ENCODE measurements at regions not wholly inside any gene's neighbourhood (a gene's known extent, or its start where the extent isn't known, plus 50 kb on each side); places are given as distances from the start of the nearest gene placed in this dataset.

DNA sequence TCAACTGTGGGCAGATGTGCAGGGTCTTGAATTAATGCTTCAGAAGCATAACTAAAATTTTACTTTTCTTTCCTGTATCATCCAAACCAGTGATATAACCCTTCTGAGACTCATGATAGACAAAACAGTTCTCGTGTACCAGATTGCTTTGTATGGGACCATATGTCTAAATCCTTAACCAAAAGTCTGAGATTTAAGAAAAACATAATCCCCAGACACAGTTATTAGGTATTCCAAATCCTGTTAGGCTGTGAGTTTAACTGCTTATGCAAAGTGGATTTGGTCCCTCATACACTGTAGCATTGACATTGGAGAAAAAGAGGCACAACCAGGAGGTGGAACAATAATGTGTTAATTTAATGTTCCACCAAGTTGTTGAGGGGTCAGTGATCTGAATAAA is 235.0 kb downstream of the PMAIP1 start:
- in situ Hi-C loops (cut with MboI; ENCODE audit: low sequenced_read_pairs, unreplicated experiment), result no loop called here
- TF ChIP-seq CTCF (IDR thresholded peaks at IDR 0.05; ENCODE audit: borderline replicate concordance, control extremely low read depth, extremely low read depth, insufficient read depth, missing control alignments), result no peak
- DNase-seq (ENCODE audit: low spot score), result no peak

- no peak for TF ChIP-seq CTCF (IDR thresholded peaks at IDR 0.05; ENCODE audit: borderline replicate concordance, control extremely low read depth, extremely low read depth, insufficient read depth, missing control alignments)
- DNase-seq (ENCODE audit: low spot score), result no peak
- in situ Hi-C loops (cut with MboI; ENCODE audit: low sequenced_read_pairs, unreplicated experiment), result no loop called here
These were observed 230.5 kb downstream of the PMAIP1 start for GRCh38 chr18:60130284-60130683.

- no peak for DNase-seq (ENCODE audit: low spot score)
- no peak for TF ChIP-seq CTCF (IDR thresholded peaks at IDR 0.05; ENCODE audit: borderline replicate concordance, control extremely low read depth, extremely low read depth, insufficient read depth, missing control alignments)
- in situ Hi-C loops (cut with MboI; ENCODE audit: low sequenced_read_pairs, unreplicated experiment), result no loop called here
These were observed 223.2 kb downstream of the PMAIP1 start for GRCh38 chr18:60123031-60123430.

GRCh38 chr18:60122339-60122738 is 222.5 kb downstream of the PMAIP1 start:
- TF ChIP-seq CTCF (IDR thresholded peaks at IDR 0.05; ENCODE audit: borderline replicate concordance, control extremely low read depth, extremely low read depth, insufficient read depth, missing control alignments), result no peak
- no peak for DNase-seq (ENCODE audit: low spot score)
- in situ Hi-C loops (cut with MboI; ENCODE audit: low sequenced_read_pairs, unreplicated experiment), result no loop called here

GRCh38 chr18:60120231-60120750 is 220.5 kb downstream of the PMAIP1 start:
- no peak for DNase-seq (ENCODE audit: low spot score)
- TF ChIP-seq CTCF (IDR thresholded peaks at IDR 0.05; ENCODE audit: borderline replicate concordance, control extremely low read depth, extremely low read depth, insufficient read depth, missing control alignments), result no peak
- in situ Hi-C loops (cut with MboI; ENCODE audit: low sequenced_read_pairs, unreplicated experiment), result no loop called here

DNA sequence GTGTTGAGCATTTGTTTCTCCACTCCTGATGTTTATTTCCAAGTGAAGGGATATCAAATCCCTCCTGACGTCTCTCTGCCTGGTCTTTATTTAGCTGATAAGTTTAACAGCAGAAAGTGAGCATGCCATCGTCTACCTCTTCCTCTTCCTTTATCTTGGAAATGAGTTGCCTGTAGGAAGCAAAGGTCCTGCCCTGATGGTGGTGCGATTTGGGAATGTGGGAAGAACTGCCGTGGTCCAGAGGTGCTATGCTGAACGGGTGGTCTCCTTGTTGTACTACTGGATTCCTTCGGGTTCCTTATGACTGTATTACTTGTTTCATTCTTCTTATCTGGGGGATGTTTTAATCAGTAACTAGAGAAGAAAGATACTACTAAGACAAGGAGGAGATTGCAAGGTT is 217.5 kb downstream of the PMAIP1 start:
- no peak for TF ChIP-seq CTCF (IDR thresholded peaks at IDR 0.05; ENCODE audit: borderline replicate concordance, control extremely low read depth, extremely low read depth, insufficient read depth, missing control alignments)
- in situ Hi-C loops (cut with MboI; ENCODE audit: low sequenced_read_pairs, unreplicated experiment), result no loop called here
- no peak for DNase-seq (ENCODE audit: low spot score)

DNA sequence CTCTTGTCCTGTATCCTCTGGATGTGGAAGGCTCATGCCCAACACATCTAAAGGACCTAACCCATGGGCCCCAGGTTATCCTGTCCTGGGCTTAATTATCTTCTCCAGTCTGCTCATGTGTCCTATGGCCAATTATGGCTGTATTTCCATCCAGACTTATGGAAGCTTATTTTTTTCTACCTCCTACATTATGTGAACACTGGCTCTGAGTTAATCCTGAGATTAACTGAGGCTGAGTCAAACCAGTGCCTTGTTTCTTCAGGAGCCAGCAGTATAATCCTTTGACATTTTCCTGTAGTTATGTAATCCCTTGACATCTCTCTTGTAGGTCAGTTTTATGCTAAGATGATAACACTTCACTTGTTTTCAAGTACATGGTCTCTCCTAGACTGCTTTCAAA is 213.6 kb downstream of the PMAIP1 start:
- no peak for DNase-seq (ENCODE audit: low spot score)
- in situ Hi-C loops (cut with MboI; ENCODE audit: low sequenced_read_pairs, unreplicated experiment), result no loop called here
- TF ChIP-seq CTCF (IDR thresholded peaks at IDR 0.05; ENCODE audit: borderline replicate concordance, control extremely low read depth, extremely low read depth, insufficient read depth, missing control alignments), result no peak

Measured in GM13976 (cell line).